Heart left ventricle (tissue), 13 donors: ENCODE measurements at regions not wholly inside any gene's neighbourhood (a gene's known extent, or its start where the extent isn't known, plus 50 kb on each side); places are given as distances from the start of the nearest gene placed in this dataset.

Experiments used
- CTCF ChIP-seq, 12 donors: fragments of 200-600 bp; sonication (generic) in 4 of 12; IDR thresholded peaks; one replicate each; pipeline versions ENCODE4 v1.5.0 to v1.8.0; 2018 to 2022; ENCODE audit warnings: antibody characterized with exemption in 12 of 12, mild to moderate bottlenecking in 5 of 12
- POLR2A ChIP-seq, 2 donors: fragments of 450-650 bp; IDR thresholded peaks; one replicate each; pipeline ENCODE4 v1.6.1; 2017; ENCODE audit warnings: antibody characterized with exemption in 2 of 2, mild to moderate bottlenecking in 2 of 2, moderate library complexity in 2 of 2
- donor health status: ischemic (EF 13 %, LVEDD 7.1; RV severe dilation, severe dysfunction).
- donor health status: DM: no; HTN: yes; CAD: no.
- donor health status: DM: no; HTN: no; CAD: no.
- donor health status: ischemic (EF 25% LVEDD 6.9; RV normal size, moderate dysfunction).
- donor health status: ischemic (EF 25% LVEDD 5.7; RV mildly dilated, moderate dysfunction).
- donor health status: ischemic (EF 35%, LVEDD 5.7; RV mildly dilated, moderate dysfunction).
- donor health status: nonischemic (EF 11% LVEDD 7.7; RV severe dilation, severe dysfunction).
- donor health status: DM: yes; HTN: yes; CAD: no.
- donor health status: PGD.
- donor health status: ischemic (EF 29% LVEDD 5.4; RV normal size, mild dysfunction).
- donor health status: nonischemic (EF 23%, LVEDD 6.1; RV moderate dilation, normal function).

GRCh38 chr1:55420929-55421716 is 206.0 kb upstream of the USP24 start:
- TF ChIP-seq CTCF (IDR thresholded peaks at IDR 0.05), result no peak
- TF ChIP-seq POLR2A (IDR thresholded peaks at IDR 0.05), result no peak
